Erythroblast (primary cell): ENCODE measurements at regions not wholly inside any gene's neighbourhood (a gene's known extent, or its start where the extent isn't known, plus 50 kb on each side); places are given as distances from the start of the nearest gene placed in this dataset.

Experiments
- GATA1 ChIP-seq: IDR thresholded peaks from 2 replicates; pipeline ENCODE4 v1.6.1; 2011; ENCODE audit warnings: low read depth, mild to moderate bottlenecking, control low read depth, low read length, moderate library complexity
- POLR2A ChIP-seq: IDR thresholded peaks from 2 replicates; pipeline ENCODE4 v1.6.1; 2011; ENCODE audit warnings: mild to moderate bottlenecking, low read length

GRCh38 chr15:81608309-81608829 is 234.4 kb upstream of the TMC3 start:
- TF ChIP-seq POLR2A (no peak), GATA1 (no peak)
